K562 (cell line): ENCODE measurements at regions not wholly inside any gene's neighbourhood (a gene's known extent, or its start where the extent isn't known, plus 50 kb on each side); places are given as distances from the start of the nearest gene placed in this dataset.

Source experiments
- ATAC-seq: fragments of 200-7000 bp; cut with Tn5 transposase; 3 replicates; pipeline ENCODE4 v1.9.1; 2020; ENCODE audit warnings: moderate library complexity
- BruUV-seq: library from RNA; stranded (reverse); fragments of 400-500 nt; replicated peaks from 2 replicates; lab custom pipeline; 2021; lab: Mats Ljungman, UMichigan
- CTCF ChIA-PET: fragments of 300-600 bp; formaldehyde crosslinking; extraction: SDS; loops from one replicate; lab custom pipeline; 2021; ENCODE audit warnings: low intra/inter-chr PET ratio; lab: Yijun Ruan, JAX
- POLR2A ChIA-PET: fragments of 300-600, 350-650 bp; sonication (Branson Sonifier 250); formaldehyde crosslinking; extraction: SDS; loops from one replicate; lab custom pipeline; 2021; ENCODE audit warnings: antibody characterized with exemption, inconsistent platforms; lab: Yijun Ruan, JAX
- DNase-seq, 4 experiments: peaks; one replicate each; pipeline versions ENCODE4 v3.0.0 to v3.0.0-alpha.2; 2011 to 2018; ENCODE audit warnings: low spot score in 3 of 4, mixed read lengths in 3 of 4; ENCODE audit errors: extremely low read depth in 1 of 4
- FAIRE-seq: peaks from 2 replicates; lab custom pipeline; 2011; peaks lifted over from hg19 to GRCh38; lab: Jason Lieb, UNC
- H2AFZ ChIP-seq: 2 replicates; pipeline ENCODE4 v1.6.0; 2011; ENCODE audit warnings: low read depth, low read length, control low read depth, inconsistent platforms
- H3K27ac ChIP-seq: fragments of 200-600 bp; 3 replicates; pipeline ENCODE4 v1.8.0; 2011; ENCODE audit warnings: low read depth, mild to moderate bottlenecking, control low read depth, inconsistent platforms, low read length, moderate library complexity, mixed read lengths; ENCODE audit errors: extremely low read depth
- H3K27me3 ChIP-seq, 2 experiments: fragments of 300-600 bp in 1 of 2; 2 replicates in 1 of 2; 3 replicates in 1 of 2; pipeline versions ENCODE4 v1.6.0 to v1.8.0; 2011; ENCODE audit warnings: inconsistent platforms in 2 of 2, low read length in 2 of 2, mild to moderate bottlenecking in 1 of 2, mixed read lengths in 1 of 2, moderate library complexity in 1 of 2; ENCODE audit not compliant: control insufficient read depth in 2 of 2, insufficient read depth in 2 of 2
- H3K36me3 ChIP-seq: fragments of 300-600 bp; 3 replicates; pipeline ENCODE4 v1.8.0; 2011; ENCODE audit warnings: mild to moderate bottlenecking, low read length, inconsistent platforms; ENCODE audit not compliant: control insufficient read depth, insufficient read depth
- H3K4me1 ChIP-seq, 2 experiments: fragments of 200-600 bp in 1 of 2; replicated peaks in 1 of 2; 2 replicates in 1 of 2; 3 replicates in 1 of 2; pipeline versions ENCODE4 v1.5.1 to v1.8.0; 2011; ENCODE audit warnings: inconsistent platforms in 2 of 2, low read length in 2 of 2, mild to moderate bottlenecking in 1 of 2, mixed read lengths in 1 of 2, moderate library complexity in 1 of 2; ENCODE audit not compliant: control insufficient read depth in 2 of 2, insufficient read depth in 2 of 2
- H3K4me2 ChIP-seq: 2 replicates; pipeline ENCODE4 v1.6.1; 2011; ENCODE audit warnings: low read length, control low read depth, inconsistent platforms, mixed read lengths; ENCODE audit not compliant: insufficient read depth
- H3K4me3 ChIP-seq: fragments of 200-600 bp; sonication (generic), shearing (Covaris generic); 2 replicates; pipeline ENCODE4 v1.5.1; 2016; ENCODE audit warnings: control low read depth, inconsistent platforms
- H3K79me2 ChIP-seq: fragments of 200-600 bp; 3 replicates; pipeline ENCODE4 v1.8.0; 2011; ENCODE audit warnings: low read length, inconsistent platforms; ENCODE audit not compliant: control insufficient read depth, insufficient read depth
- H3K9ac ChIP-seq, 2 experiments: 2 replicates each; pipeline versions ENCODE4 v1.6.0 to v1.6.1; 2011; ENCODE audit warnings: low read depth in 2 of 2, low read length in 2 of 2, control low read depth in 1 of 2, inconsistent platforms in 1 of 2, mild to moderate bottlenecking in 1 of 2, mixed read lengths in 1 of 2; ENCODE audit not compliant: insufficient read depth in 1 of 2
- H3K9me1 ChIP-seq: one replicate; pipeline ENCODE4 v1.6.0; 2011; ENCODE audit warnings: inconsistent platforms, mild to moderate bottlenecking, low read length, moderate library complexity; ENCODE audit not compliant: control insufficient read depth, insufficient read depth
- H3K9me3 ChIP-seq: replicated peaks from 2 replicates; pipeline ENCODE4 v1.5.1; 2011; ENCODE audit warnings: low read depth, low read length, inconsistent platforms; ENCODE audit not compliant: control insufficient read depth, insufficient read depth
- H4K20me1 ChIP-seq: replicated peaks from 2 replicates; pipeline ENCODE4 v1.6.1; 2011; ENCODE audit warnings: low read length, inconsistent platforms, mixed read lengths; ENCODE audit not compliant: control insufficient read depth, insufficient read depth
- BCOR ChIP-seq: fragments of 450-650 bp; IDR thresholded peaks from 2 replicates; pipeline ENCODE4 v1.6.1; 2016
- CREB5 ChIP-seq: fragments of 250-450 bp; sonication (Bioruptor Pico); IDR thresholded peaks from 2 replicates; pipeline ENCODE4 v1.5.0; 2020; ENCODE audit warnings: mild to moderate bottlenecking
- MYNN ChIP-seq, 2 experiments: sonication (generic); formaldehyde crosslinking in 1 of 2; IDR thresholded peaks; 2 replicates each; pipeline versions ENCODE4 v1.5.0 to v1.6.1; 2016 to 2020; ENCODE audit warnings: antibody characterized with exemption in 1 of 2, missing genetic modification reagents in 1 of 2
- SMAD2 ChIP-seq: fragments of 150-350 bp; IDR thresholded peaks from 2 replicates; pipeline ENCODE4 v1.6.1; 2014; ENCODE audit warnings: low read depth, mild to moderate bottlenecking, low read length
- SP2 ChIP-seq: IDR thresholded peaks from 2 replicates; pipeline ENCODE4 v1.6.1; 2011; ENCODE audit warnings: mild to moderate bottlenecking, low read depth, low read length, moderate library complexity; ENCODE audit not compliant: poor library complexity, severe bottlenecking; ENCODE audit errors: extremely low read depth
- TAF1 ChIP-seq: IDR thresholded peaks from 2 replicates; pipeline ENCODE4 v1.6.1; 2011; ENCODE audit warnings: mild to moderate bottlenecking, low read length, moderate library complexity; ENCODE audit not compliant: insufficient read depth, control insufficient read depth, severe bottlenecking; ENCODE audit errors: extremely low read depth
- whole genome bisulfite sequencing: fragments of 100-300 bp; shearing (Covaris generic); methylation state at CpG from one replicate; pipeline ENCODE4 v1.1.6; 2016; ENCODE audit warnings: low coverage, mixed read lengths; ENCODE audit not compliant: insufficient coverage; ENCODE audit errors: missing lambda C conversion rate; 5-methylcytosine and 5-hydroxymethylcytosine counted together
- in situ Hi-C: fragments of 300-500 bp; cut with MboI; formaldehyde crosslinking; loops from 4 replicates; pipeline ENCODE4 v1.15.0; 2018; ENCODE audit warnings: inconsistent platforms, mixed read lengths
- intact Hi-C: fragments of 100-400 bp; cut with micrococcal nuclease; formaldehyde crosslinking; loops from 2 replicates; pipeline ENCODE4 v1.14.2; 2022

GRCh38 chr6:113683968-113684367, 173.2 kb upstream of the MARCKS start:
- WGBS: 0% methylated on average over 3 of the region's 3 CpGs
- FAIRE-seq: no peak
- Histone ChIP-seq H3K9ac (no peak overlapping the region), H3K9me1 (no peaks in the 10 kb centered on the region), H3K36me3 (no peaks in the 10 kb centered on the region), H3K4me3 (no peak overlapping the region), H3K4me1 (no peaks in the 10 kb centered on the region), H2AFZ (no peak overlapping the region), H3K27me3 (no peaks in the 10 kb centered on the region), H4K20me1 (no peaks in the 10 kb centered on the region), H3K4me2 (no peak overlapping the region), H3K27ac (no peak overlapping the region), H3K9me3 (no peaks in the 10 kb centered on the region), H3K79me2 (no peaks in the 10 kb centered on the region)
- no TSS peak for BruUV-seq
- TF ChIP-seq BCOR (no peak), MYNN (IDR thresholded peaks at IDR 0.05) (no peak), MYNN (CRISPR knock-in tag; IDR thresholded peaks at IDR 0.05) (no peak), SMAD2 (no peak), CREB5 (CRISPR knock-in tag) (no peak), SP2 (no peak), TAF1 (no peak)
- POLR2A ChIA-PET: no interaction called here
- ATAC-seq: no peak
- no peak for DNase-seq
- CTCF ChIA-PET: no interaction called here
- in situ Hi-C loops (no loop called here), intact Hi-C loops (no loop called here)
